Esophagus squamous epithelium (tissue), 5 donors: ENCODE measurements at regions not wholly inside any gene's neighbourhood (a gene's known extent, or its start where the extent isn't known, plus 50 kb on each side); places are given as distances from the start of the nearest gene placed in this dataset.

Experiments
- DNase-seq: peaks from one replicate; lab custom pipeline; 2025; lab: John Stamatoyannopoulos, UW
- H3K27ac ChIP-seq, 4 donors: fragments of 200-600 bp; sonication (generic); one replicate each; pipeline ENCODE4 v1.5.1; 2016 to 2019; ENCODE audit warnings: mild to moderate bottlenecking in 1 of 4
- H3K27me3 ChIP-seq, 4 donors: fragments of 200-600 bp; sonication (generic); 1 replicate in 3 of 4; 2 replicates in 1 of 4; pipeline versions ENCODE4 v1.5.1 to v1.6.0; 2017 to 2021; ENCODE audit warnings: antibody characterized with exemption in 1 of 4
- H3K36me3 ChIP-seq, 3 donors: fragments of 200-600 bp; sonication (generic); one replicate each; pipeline ENCODE4 v1.5.1; 2016 to 2019
- H3K4me1 ChIP-seq, 3 donors: fragments of 200-600 bp; sonication (generic); one replicate each; pipeline ENCODE4 v1.5.1; 2017 to 2019
- H3K4me3 ChIP-seq, 4 donors: fragments of 200-600 bp; sonication (generic); 1 replicate in 3 of 4; 2 replicates in 1 of 4; pipeline ENCODE4 v1.5.1; 2016 to 2019; ENCODE audit warnings: mild to moderate bottlenecking in 2 of 4, moderate library complexity in 1 of 4
- H3K9me3 ChIP-seq, 3 donors: fragments of 200-600 bp; sonication (generic); one replicate each; pipeline ENCODE4 v1.5.1; 2016 to 2019
- POLR2A ChIP-seq, 4 donors: fragments of 450-650 bp; IDR thresholded peaks; one replicate each; pipeline ENCODE4 v1.6.1; 2017; ENCODE audit warnings: antibody characterized with exemption in 4 of 4, mild to moderate bottlenecking in 4 of 4, moderate library complexity in 3 of 4
- WGBS, 2 donors: methylation state at CpG; one replicate each; pipeline ENCODE4 v1.1.5; 2018; 5-methylcytosine and 5-hydroxymethylcytosine counted together
- intact Hi-C: fragments of 100-400 bp; cut with DNase I; formaldehyde crosslinking; loops from one replicate; pipeline ENCODE4 v1.15.0; 2022
- TF ChIP-seq, protein P1 (sequence below), 6 experiments: fragments of 450-650 bp in 4 of 6; fragments of 200-600 bp in 2 of 6; sonication (generic) in 2 of 6; IDR thresholded peaks; one replicate each; pipeline ENCODE4 v1.5.1; 2016 to 2019; ENCODE audit warnings: antibody characterized with exemption in 6 of 6, mild to moderate bottlenecking in 4 of 6, moderate library complexity in 4 of 6
- donor health status: DM: yes; HTN: yes; CAD: no.

DNA sequence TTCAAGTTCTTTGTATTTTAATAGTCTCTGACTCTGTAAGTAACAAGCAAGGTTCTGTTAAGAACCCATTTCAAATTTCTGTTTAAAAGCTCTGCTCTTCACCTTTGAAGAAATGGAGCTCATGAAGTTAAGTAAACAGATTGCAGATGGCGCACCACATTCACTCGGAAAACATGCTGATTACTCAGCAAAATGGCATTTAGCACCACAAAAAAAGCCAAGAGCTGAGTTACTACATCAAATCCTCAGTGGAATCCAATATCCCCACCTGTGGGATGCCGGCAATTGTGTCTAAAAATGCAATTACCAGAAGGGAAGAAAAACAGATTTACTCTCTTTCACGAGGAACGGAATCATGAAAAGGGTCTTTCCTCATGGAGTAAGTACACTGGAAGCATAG, 758.0 kb downstream of the NTRK3 start:
- H3K4me3 ChIP-seq = no peak overlapping the region
- intact Hi-C loops = no loop called here
- H3K36me3 ChIP-seq = no peaks in the 10 kb centered on the region
- 54 to 74% methylated on average over 4 to 5 of the region's 5 CpGs for WGBS, 2 donors
- DNase-seq = no peak
- TF ChIP-seq POLR2A (IDR thresholded peaks at IDR 0.05) = no peak
- TF ChIP-seq, protein P1, sequence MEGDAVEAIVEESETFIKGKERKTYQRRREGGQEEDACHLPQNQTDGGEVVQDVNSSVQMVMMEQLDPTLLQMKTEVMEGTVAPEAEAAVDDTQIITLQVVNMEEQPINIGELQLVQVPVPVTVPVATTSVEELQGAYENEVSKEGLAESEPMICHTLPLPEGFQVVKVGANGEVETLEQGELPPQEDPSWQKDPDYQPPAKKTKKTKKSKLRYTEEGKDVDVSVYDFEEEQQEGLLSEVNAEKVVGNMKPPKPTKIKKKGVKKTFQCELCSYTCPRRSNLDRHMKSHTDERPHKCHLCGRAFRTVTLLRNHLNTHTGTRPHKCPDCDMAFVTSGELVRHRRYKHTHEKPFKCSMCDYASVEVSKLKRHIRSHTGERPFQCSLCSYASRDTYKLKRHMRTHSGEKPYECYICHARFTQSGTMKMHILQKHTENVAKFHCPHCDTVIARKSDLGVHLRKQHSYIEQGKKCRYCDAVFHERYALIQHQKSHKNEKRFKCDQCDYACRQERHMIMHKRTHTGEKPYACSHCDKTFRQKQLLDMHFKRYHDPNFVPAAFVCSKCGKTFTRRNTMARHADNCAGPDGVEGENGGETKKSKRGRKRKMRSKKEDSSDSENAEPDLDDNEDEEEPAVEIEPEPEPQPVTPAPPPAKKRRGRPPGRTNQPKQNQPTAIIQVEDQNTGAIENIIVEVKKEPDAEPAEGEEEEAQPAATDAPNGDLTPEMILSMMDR (IDR thresholded peaks at IDR 0.05) = no peak
- no peaks in the 10 kb centered on the region for H3K4me1 ChIP-seq
- no peaks in the 10 kb centered on the region for H3K9me3 ChIP-seq
- H3K27ac ChIP-seq = no peak overlapping the region
- no peaks in the 10 kb centered on the region for H3K27me3 ChIP-seq

DNA sequence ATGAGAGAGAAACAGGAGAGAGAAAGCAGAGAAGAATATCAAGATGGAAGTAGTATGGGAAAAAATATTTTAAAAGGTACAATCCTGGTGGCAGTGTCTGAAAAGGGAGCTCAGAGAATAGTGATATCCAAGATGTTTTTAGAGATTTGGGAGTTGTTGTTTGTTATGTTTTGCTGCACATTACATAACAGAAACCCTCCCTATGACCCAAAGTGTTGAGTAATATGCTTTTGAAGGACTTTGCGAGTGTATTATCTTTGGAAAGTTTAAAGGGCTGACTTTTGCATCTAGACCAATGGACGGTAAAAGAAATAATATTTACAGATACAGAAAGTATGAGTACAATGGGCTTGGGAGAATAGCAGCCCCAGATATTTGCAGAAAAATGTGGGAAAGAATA, 759.7 kb downstream of the NTRK3 start:
- intact Hi-C loops = no loop called here
- 33 to 56% methylated on average over 2 of the region's 2 CpGs for WGBS, 2 donors

DNA sequence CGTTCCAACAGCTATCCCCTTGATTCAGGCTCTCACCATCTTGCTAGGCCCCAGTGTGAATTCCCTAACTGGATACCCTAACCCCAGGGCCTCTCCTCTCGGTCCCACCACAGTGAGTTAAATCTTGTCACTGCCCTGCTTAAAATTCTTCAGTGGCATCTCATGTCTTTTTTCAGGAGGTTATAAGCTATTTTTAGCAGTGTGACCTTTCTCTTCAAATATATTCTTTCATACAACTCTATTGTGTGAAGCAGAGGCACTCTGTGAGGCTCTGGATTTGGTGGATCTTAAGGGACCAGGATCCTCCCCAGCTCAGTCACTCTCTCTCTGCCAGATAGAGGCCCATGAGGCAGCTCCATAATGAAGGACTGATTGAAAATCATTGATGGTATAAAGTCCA, 760.4 kb downstream of the NTRK3 start:
- Histone ChIP-seq H3K27me3 (no peaks in the 10 kb centered on the region), H3K4me3 (no peak overlapping the region), H3K4me1 (no peaks in the 10 kb centered on the region), H3K9me3 (no peaks in the 10 kb centered on the region), H3K36me3 (no peaks in the 10 kb centered on the region), H3K27ac (no peak overlapping the region)
- intact Hi-C loops = no loop called here
- 64 to 77% methylated on average over 2 of the region's 2 CpGs for WGBS, 2 donors
- no peak for TF ChIP-seq POLR2A (IDR thresholded peaks at IDR 0.05)
- TF ChIP-seq, protein P1 (IDR thresholded peaks at IDR 0.05) = no peak
- no peak for DNase-seq

More for the DNA sequence above, 759.7 kb downstream of the NTRK3 start:
- no peak for TF ChIP-seq POLR2A (IDR thresholded peaks at IDR 0.05)
- TF ChIP-seq, protein P1 (IDR thresholded peaks at IDR 0.05) = no peak
- H3K36me3 ChIP-seq = no peaks in the 10 kb centered on the region
- no peaks in the 10 kb centered on the region for H3K27me3 ChIP-seq
- no peak overlapping the region for H3K27ac ChIP-seq
- no peaks in the 10 kb centered on the region for H3K9me3 ChIP-seq
- no peak for DNase-seq
- no peaks in the 10 kb centered on the region for H3K4me1 ChIP-seq
- no peak overlapping the region for H3K4me3 ChIP-seq

DNA sequence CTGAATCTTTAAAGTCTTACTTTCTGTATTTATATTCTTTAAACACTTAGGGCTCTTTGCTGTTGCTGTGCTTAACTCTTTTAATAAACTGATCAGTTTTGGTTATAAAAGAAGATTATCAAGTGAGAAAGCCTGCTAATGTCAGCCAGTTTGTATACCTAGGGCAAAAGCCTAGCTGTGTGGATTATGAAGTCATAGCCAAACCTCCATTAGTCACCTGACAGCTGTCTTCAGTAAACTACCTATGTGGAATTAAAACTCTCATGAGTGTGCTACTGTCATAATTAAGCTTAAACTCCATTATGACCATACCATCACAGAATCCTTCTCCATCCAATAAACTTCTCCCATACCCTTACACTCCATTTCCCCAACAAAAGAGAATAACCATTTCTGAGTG, 762.7 kb downstream of the NTRK3 start:
- H3K36me3 ChIP-seq = no peaks in the 10 kb centered on the region
- no peak for TF ChIP-seq POLR2A (IDR thresholded peaks at IDR 0.05)
- TF ChIP-seq, protein P1 (IDR thresholded peaks at IDR 0.05) = no peak
- H3K27ac ChIP-seq = no peak overlapping the region
- intact Hi-C loops = no loop called here
- no peaks in the 10 kb centered on the region for H3K27me3 ChIP-seq
- H3K4me1 ChIP-seq = no peaks in the 10 kb centered on the region
- H3K4me3 ChIP-seq = no peak overlapping the region
- DNase-seq = no peak
- no peaks in the 10 kb centered on the region for H3K9me3 ChIP-seq

DNA sequence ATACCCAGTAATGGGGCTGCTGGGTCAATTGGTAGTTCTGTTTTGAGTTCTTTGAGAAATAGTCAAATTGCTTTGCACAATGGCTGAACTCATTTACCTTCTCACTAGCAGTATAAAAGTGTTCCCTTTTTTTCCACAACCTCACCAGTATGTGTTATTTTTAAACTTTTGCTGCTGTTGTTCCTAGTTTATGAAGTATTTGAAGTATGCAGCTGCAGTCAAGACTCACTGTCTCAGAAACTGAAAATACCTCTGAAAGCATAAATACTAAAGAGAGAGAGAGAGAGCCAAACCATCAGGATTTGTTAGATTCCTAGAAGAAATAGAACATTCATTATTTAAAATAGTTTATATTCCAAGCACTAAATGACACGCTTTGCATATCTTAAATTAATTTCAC, 764.2 kb downstream of the NTRK3 start:
- H3K27ac ChIP-seq = no peak overlapping the region
- TF ChIP-seq POLR2A (IDR thresholded peaks at IDR 0.05) = no peak
- TF ChIP-seq, protein P1 (IDR thresholded peaks at IDR 0.05) = no peak
- DNase-seq = no peak
- no peaks in the 10 kb centered on the region for H3K36me3 ChIP-seq
- no peaks in the 10 kb centered on the region for H3K4me1 ChIP-seq
- WGBS, 2 donors = 75 to 83% methylated on average over 1 of the region's 1 CpG
- H3K4me3 ChIP-seq = no peak overlapping the region
- intact Hi-C loops = no loop called here
- H3K9me3 ChIP-seq = no peaks in the 10 kb centered on the region
- H3K27me3 ChIP-seq = no peaks in the 10 kb centered on the region
